ENCODE measurements at regions not wholly inside any gene's neighbourhood (a gene's known extent, or its start where the extent isn't known, plus 50 kb on each side); places are given as distances from the start of the nearest gene placed in this dataset.

GRCh38 chr4:177987896-177988295, 545.7 kb upstream of the AGA start:
- Histone ChIP-seq H2AFZ (ENCODE audit: low read length) (no peak overlapping the region), H3K4me3 (replicated peaks in 1 of 3; ENCODE audit: insufficient read depth in 1 of 3, low read depth in 2 of 3, low read length in 3 of 3) (no peak overlapping the region), H3K79me2 (ENCODE audit: insufficient read depth, low read length) (no peaks in the 10 kb centered on the region), H3K27me3 (ENCODE audit: control insufficient read depth in 1 of 2, insufficient read depth in 2 of 2, low read length in 2 of 2) (no peaks in the 10 kb centered on the region), H3K9me3 (ENCODE audit: low read length) (0 out of 2 replicates have a peak, but pooled peaks cover 5% of the 10 kb centered on the region), H3K4me1 (ENCODE audit: insufficient read depth, low read length) (no peaks in the 10 kb centered on the region), H3K4me2 (ENCODE audit: low read depth, low read length) (no peak overlapping the region), H3K27ac (ENCODE audit: extremely low read length, insufficient read depth, low read length) (no peak overlapping the region), H3K9ac (ENCODE audit: insufficient read depth, low read depth, low read length) (no peak overlapping the region), H3K36me3 (replicated peaks in 1 of 2; ENCODE audit: control insufficient read depth in 1 of 2, insufficient read depth in 2 of 2, low read length in 2 of 2) (no peaks in the 10 kb centered on the region), H4K20me1 (ENCODE audit: insufficient read depth, low read length) (no peaks in the 10 kb centered on the region)
- no TSS peak for BruUV-seq (replicated peaks)
- intact Hi-C loops (cut with micrococcal nuclease; ENCODE audit: unreplicated experiment), result no loop called here
- DNase-seq (ENCODE audit: low spot score) (no peak), ATAC-seq (no peak), FAIRE-seq (no peak)
- CTCF ChIA-PET (ENCODE audit: low intra/inter-chr PET ratio, low total read pairs), result no interaction called here
- in situ Hi-C loops (cut with HindIII; ENCODE audit: extremely low pct_ligation_motif_present, low pct_unique_long_range_greater_than_20kb), result no loop called here
- WGBS (ENCODE audit: low lambda C conversion rate), result 0% methylated on average over 1 of the region's 1 CpG
- TF ChIP-seq ZZZ3 (CRISPR knock-in tag; IDR thresholded peaks at IDR 0.05; ENCODE audit: borderline replicate concordance), result no peak
- TF ChIP-seq BCL3 (CRISPR knock-in tag; IDR thresholded peaks at IDR 0.05), result no peak
- no peak for TF ChIP-seq MLX (CRISPR knock-in tag; IDR thresholded peaks at IDR 0.05)
- no peak for TF ChIP-seq GABPA (IDR thresholded peaks at IDR 0.05; ENCODE audit: low read depth, low read length)
- TF ChIP-seq GABPA (CRISPR knock-in tag; IDR thresholded peaks at IDR 0.05; ENCODE audit: low read depth), result no peak
- no peak for TF ChIP-seq ARNT (IDR thresholded peaks at IDR 0.05)
- TF ChIP-seq ZFP37 (CRISPR knock-in tag; IDR thresholded peaks at IDR 0.05; ENCODE audit: borderline replicate concordance), result no peak
- no peak for TF ChIP-seq ZNF136 (CRISPR knock-in tag; IDR thresholded peaks at IDR 0.05; ENCODE audit: low read depth)
- TF ChIP-seq KIAA2018 (CRISPR knock-in tag; IDR thresholded peaks at IDR 0.05; ENCODE audit: borderline replicate concordance), result no peak
- TF ChIP-seq ZNF550 (CRISPR knock-in tag; IDR thresholded peaks at IDR 0.05; ENCODE audit: borderline replicate concordance), result no peak
- no peak for TF ChIP-seq CREBL2 (CRISPR knock-in tag; IDR thresholded peaks at IDR 0.05; ENCODE audit: borderline replicate concordance)
- TF ChIP-seq HCFC1 (IDR thresholded peaks at IDR 0.05; ENCODE audit: low read depth, low read length), result no peak
- TF ChIP-seq NFIC (IDR thresholded peaks at IDR 0.05; ENCODE audit: low read length), result no peak
- no peak for TF ChIP-seq ZNF558 (CRISPR knock-in tag; IDR thresholded peaks at IDR 0.05; ENCODE audit: borderline replicate concordance)
- no peak for TF ChIP-seq RBM39 (IDR thresholded peaks at IDR 0.05; ENCODE audit: low read depth, low read length, poor library complexity, severe bottlenecking)
- TF ChIP-seq ZMAT5 (CRISPR knock-in tag; IDR thresholded peaks at IDR 0.05; ENCODE audit: borderline replicate concordance, low read depth), result no peak
- POLR2A ChIA-PET, result no interaction called here

Data from HepG2 (cell line).